ENCODE measurements at regions not wholly inside any gene's neighbourhood (a gene's known extent, or its start where the extent isn't known, plus 50 kb on each side); places are given as distances from the start of the nearest gene placed in this dataset.

GRCh38 chr5:103498800-103499551, 63.6 kb downstream of the NUDT12 start:
- DNase-seq (ENCODE audit: low read depth), result no peak

- no peak for DNase-seq (ENCODE audit: low read depth)
Observed at GRCh38 chr5:103498211-103498610, 64.4 kb downstream of the NUDT12 start.

- no peak for DNase-seq (ENCODE audit: low read depth)
Observed at GRCh38 chr5:103497781-103498180, 64.8 kb downstream of the NUDT12 start.

- DNase-seq (ENCODE audit: low read depth), result no peak
Observed at GRCh38 chr5:103490030-103490739, 72.4 kb downstream of the NUDT12 start.

GRCh38 chr5:103489307-103489706, 73.3 kb downstream of the NUDT12 start:
- no peak for DNase-seq (ENCODE audit: low read depth)

GRCh38 chr5:103487822-103488493, 74.6 kb downstream of the NUDT12 start:
- no peak for DNase-seq (ENCODE audit: low read depth)

GRCh38 chr5:103487218-103487617, 75.4 kb downstream of the NUDT12 start:
- DNase-seq (ENCODE audit: low read depth), result no peak

GRCh38 chr5:103486739-103487138, 75.8 kb downstream of the NUDT12 start:
- DNase-seq (ENCODE audit: low read depth), result no peak

GRCh38 chr5:103480246-103480645, 82.3 kb downstream of the NUDT12 start:
- DNase-seq (ENCODE audit: low read depth), result no peak

GRCh38 chr5:103477678-103478077, 84.9 kb downstream of the NUDT12 start:
- no peak for DNase-seq (ENCODE audit: low read depth)

GRCh38 chr5:103476811-103477210, 85.8 kb downstream of the NUDT12 start:
- no peak for DNase-seq (ENCODE audit: low read depth)

GRCh38 chr5:103475629-103476240, 86.9 kb downstream of the NUDT12 start:
- DNase-seq (ENCODE audit: low read depth), result peak; percentile 44

- DNase-seq (ENCODE audit: low read depth), result peak; percentile 30
Observed at GRCh38 chr5:103474677-103475076, 87.9 kb downstream of the NUDT12 start.

- DNase-seq (ENCODE audit: low read depth), result no peak
Observed at GRCh38 chr5:103473725-103474124, 88.9 kb downstream of the NUDT12 start.

- DNase-seq (ENCODE audit: low read depth), result peak; percentile 28
Observed at GRCh38 chr5:103472830-103473229, 89.8 kb downstream of the NUDT12 start.

GRCh38 chr5:103472265-103472664, 90.3 kb downstream of the NUDT12 start:
- DNase-seq (ENCODE audit: low read depth), result no peak

GRCh38 chr5:103469288-103470040, 93.1 kb downstream of the NUDT12 start:
- DNase-seq (ENCODE audit: low read depth), result peak; percentile 35

- no peak for DNase-seq (ENCODE audit: low read depth)
Observed at GRCh38 chr5:103467831-103468230, 94.8 kb downstream of the NUDT12 start.

GRCh38 chr5:103466495-103466894, 96.1 kb downstream of the NUDT12 start:
- DNase-seq (ENCODE audit: low read depth), result peak; percentile 44

GRCh38 chr5:103465891-103466290, 96.7 kb downstream of the NUDT12 start:
- peak; percentile 55 for DNase-seq (ENCODE audit: low read depth)

GRCh38 chr5:103464835-103465484, 97.6 kb downstream of the NUDT12 start:
- DNase-seq (ENCODE audit: low read depth), result no peak

All from renal cortical epithelial cell (primary cell).